AG10803 (cell line): ENCODE measurements at regions not wholly inside any gene's neighbourhood (a gene's known extent, or its start where the extent isn't known, plus 50 kb on each side); places are given as distances from the start of the nearest gene placed in this dataset.
A peak's percentile ranks its signal among the peaks of the same experiment; 100 is the strongest.
"Not testable (repeated sequence)": the region's sequence is repeated elsewhere in the genome, so short reads cannot be mapped to it uniquely, and the experiment has no call there.

Experiments
- DNase-seq: peaks from one replicate; pipeline ENCODE4 v3.0.0; 2010; ENCODE audit warnings: low read depth
- H3K4me3 ChIP-seq: 2 replicates; pipeline ENCODE4 v1.5.1; 2011; ENCODE audit warnings: mild to moderate bottlenecking, low read length, control low read depth
- TF ChIP-seq, protein P1 (sequence below): conservative IDR thresholded peaks from 2 replicates; pipeline ENCODE4 v1.5.1; 2011; ENCODE audit warnings: mild to moderate bottlenecking, low read length, control low read depth, inconsistent platforms

DNA sequence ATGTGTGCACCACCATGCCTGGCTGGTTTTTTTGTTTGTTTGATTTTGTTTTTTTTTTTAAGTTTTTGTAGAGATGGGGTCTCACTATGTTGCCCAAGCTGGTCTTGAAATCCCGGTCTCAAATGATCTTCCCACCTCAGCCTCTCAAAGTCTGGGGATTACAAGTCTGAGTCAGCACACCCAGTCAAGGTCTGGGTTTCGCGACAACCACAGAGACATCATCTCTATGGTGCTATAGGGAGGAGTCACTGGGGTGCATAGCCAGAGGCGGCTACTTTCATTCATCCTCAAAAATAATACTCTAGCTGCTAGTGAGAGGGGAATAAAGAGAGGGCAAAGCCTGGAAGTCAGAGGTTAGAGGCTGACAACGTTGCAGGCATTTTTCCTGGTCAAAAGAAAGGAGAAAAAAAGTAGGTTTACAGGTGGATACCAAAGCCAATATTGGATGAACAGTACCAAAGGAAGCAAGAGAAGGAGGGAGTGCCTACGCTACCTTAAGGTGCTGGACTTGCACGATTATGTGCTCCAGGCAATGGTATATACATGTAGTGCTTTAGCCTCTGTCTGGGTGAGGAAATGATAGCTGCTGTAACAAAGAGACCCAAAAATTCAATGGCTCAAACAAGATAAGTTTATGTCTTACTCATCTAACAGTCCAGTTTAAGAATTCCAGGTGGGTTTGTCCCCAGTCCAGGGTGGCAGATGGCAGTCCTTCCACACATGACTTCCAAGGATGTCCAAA lies 178.3 kb downstream of the SKIDA1 start:
- DNase-seq, result no peak
- H3K4me3 ChIP-seq, result no peak overlapping the region
- TF ChIP-seq, protein P1, sequence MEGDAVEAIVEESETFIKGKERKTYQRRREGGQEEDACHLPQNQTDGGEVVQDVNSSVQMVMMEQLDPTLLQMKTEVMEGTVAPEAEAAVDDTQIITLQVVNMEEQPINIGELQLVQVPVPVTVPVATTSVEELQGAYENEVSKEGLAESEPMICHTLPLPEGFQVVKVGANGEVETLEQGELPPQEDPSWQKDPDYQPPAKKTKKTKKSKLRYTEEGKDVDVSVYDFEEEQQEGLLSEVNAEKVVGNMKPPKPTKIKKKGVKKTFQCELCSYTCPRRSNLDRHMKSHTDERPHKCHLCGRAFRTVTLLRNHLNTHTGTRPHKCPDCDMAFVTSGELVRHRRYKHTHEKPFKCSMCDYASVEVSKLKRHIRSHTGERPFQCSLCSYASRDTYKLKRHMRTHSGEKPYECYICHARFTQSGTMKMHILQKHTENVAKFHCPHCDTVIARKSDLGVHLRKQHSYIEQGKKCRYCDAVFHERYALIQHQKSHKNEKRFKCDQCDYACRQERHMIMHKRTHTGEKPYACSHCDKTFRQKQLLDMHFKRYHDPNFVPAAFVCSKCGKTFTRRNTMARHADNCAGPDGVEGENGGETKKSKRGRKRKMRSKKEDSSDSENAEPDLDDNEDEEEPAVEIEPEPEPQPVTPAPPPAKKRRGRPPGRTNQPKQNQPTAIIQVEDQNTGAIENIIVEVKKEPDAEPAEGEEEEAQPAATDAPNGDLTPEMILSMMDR, result no peak

DNA sequence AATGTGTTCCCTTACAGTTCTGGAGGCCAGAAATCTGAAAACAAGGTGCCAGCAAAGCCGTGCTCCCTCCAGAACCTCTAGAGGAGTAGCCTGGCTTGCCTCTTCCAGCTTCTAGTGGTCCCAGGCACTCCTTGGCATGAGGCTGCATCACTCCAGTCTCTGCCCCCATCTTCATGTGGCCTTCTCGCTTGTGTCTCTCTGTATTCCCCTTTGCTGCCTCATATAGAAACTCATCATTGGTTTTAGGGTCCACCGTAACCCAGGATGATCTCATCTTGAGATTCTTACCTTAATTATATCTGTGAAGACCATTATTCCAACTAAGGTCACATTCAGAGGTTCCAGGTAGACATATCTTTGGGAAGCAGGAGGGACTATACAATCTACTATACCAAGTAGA lies 182.4 kb downstream of the SKIDA1 start:
- no peak for DNase-seq
- no peak overlapping the region for H3K4me3 ChIP-seq
- TF ChIP-seq, protein P1, result no peak

DNA sequence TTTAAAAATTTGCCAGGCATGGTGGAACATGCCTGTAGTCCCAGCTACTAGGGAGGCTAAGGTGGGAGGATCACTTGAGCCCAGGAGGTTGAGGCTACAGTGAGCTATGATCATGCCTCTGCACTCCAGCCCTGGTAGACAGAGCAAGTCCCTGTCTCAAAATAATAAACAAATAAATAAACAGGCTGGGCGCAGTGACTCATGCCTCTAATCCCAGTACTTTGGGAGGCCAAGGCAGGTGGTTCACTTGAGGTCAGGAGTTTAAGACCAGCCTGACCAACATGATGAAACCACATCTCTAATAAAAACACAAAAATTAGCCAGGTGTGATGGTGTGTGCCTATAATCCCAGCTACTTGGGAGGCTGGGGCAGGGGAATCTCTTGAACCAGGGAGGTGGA lies 183.0 kb downstream of the SKIDA1 start:
- DNase-seq, result not testable (repeated sequence)

DNA sequence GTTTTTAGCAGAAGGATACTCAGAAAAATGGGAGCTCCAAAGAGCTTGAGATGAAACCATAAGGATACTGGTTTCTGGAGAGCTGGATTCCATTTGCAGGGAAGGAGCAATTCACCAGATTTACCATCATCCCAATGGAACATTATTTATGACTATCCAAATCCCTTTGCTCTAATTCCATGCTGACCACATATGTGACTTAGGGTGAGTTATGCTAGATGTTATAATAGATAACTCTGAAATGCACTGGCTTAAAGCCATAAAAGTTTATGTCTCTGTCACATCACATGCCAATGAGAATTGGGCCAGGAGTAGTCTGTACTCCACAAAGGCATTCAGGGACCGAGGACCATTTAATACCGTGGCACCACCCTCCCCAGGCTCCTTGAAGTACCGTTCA lies 185.2 kb downstream of the SKIDA1 start:
- TF ChIP-seq, protein P1, result no peak
- peak; percentile 49 for DNase-seq
- no peak overlapping the region for H3K4me3 ChIP-seq

More for the DNA sequence above, 183.0 kb downstream of the SKIDA1 start:
- H3K4me3 ChIP-seq, result not testable (repeated sequence)

DNA sequence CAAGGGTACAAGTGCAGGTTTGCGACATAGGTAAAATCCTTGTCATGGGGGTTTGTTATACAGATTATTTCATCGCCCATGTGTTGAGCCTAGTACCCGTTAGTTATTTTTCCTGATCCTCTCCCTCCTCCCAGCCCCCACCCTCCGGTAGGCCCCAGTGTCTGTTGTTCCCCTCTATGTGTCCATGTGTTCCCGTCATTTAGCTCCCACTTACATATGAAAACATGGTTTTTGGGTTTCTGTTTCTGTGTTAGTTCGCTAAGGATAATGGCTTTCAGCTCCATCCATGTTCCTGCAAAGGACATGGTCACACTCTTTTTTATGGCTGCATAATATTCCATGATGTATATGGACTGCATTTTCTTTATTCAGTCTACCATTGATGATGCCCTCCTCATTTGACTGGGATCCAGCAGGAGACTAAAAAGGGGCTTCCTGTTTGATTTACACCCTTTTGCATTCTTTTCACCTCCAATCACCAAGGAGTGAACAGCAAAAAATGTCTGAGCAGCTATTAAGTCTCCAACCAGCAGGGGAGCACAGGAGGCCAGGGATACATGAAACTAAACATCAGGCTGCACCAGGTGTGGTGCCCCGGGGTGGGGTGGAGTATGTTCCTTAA lies 188.2 kb downstream of the SKIDA1 start:
- H3K4me3 ChIP-seq, result no peak overlapping the region
- no peak for DNase-seq
- TF ChIP-seq, protein P1, result no peak; the same call in 1 of the 2 replicates

DNA sequence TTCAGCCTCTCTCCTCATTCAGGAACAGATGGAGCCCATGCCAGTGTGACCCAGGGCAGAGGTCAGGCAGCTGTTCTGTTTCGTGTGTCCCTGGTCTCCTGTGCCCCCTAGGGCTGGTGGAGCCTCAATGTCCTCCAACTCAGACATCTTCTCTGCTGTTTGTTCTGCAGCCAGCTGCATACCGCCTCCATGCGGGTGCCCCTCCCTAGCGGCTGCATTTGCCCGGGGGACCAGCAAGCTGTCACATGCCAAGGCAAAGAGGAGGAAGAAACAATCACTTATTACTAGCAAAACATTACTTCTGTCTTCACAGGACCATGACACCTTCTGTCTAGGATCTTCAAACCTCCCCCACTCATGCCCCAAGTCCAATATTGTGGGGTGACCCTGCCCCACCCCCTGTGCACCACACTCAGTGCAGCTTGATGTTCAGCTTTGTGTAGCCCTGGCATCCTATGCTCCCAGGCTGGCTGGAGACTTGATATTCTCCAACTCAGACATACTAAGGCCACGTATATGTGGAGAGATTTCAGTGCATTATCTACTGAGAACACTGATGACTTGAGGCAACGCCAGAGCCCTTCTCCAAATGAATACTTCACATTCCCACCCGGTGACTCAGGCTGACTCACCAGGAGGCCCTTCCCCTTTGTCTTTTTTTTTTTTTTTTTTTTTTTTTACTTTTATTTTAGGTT lies 188.9 kb downstream of the SKIDA1 start:
- no peak overlapping the region for H3K4me3 ChIP-seq
- TF ChIP-seq, protein P1, result no peak
- peak; percentile 94 for DNase-seq

DNA sequence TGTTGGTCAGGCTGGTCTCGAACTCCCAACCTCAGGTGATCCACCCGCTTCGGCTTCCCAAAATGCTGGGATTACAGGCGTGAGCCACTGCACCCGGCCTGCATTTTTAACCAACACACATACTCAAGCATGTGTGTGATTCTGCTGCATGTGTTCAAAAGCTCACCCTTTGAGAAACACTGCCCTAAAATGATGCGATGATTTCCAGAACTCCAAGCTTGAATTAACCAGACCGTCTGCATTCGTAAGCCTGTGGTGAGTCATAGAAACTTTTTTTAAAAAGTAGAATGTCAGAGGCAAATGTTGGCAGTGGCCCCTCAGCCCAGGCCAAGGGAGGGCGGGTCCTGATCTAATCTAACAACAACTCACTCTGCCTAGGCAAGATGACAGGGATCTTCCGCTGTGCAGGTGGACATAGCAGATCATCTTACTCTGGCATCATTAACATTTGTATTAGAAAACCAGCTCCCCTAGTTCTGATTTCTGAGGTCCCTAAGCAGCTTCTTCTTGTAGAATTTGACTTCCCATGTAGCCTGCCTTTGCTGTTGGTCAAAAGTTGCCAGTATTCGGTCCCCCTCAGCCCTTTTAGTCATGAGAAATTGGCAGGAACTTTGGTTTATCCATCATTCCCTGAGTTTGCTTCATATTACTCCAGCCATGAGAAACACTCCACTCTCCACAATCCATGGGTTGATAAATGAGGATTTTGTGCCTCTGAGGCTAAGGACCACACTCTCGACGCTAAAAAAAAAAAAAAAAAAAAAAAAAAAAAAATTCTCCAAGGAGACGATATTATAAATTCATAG lies 190.4 kb downstream of the SKIDA1 start:
- no peak overlapping the region for H3K4me3 ChIP-seq
- TF ChIP-seq, protein P1, result no peak

More for the DNA sequence above, 190.4 kb downstream of the SKIDA1 start:
- peak; percentile 94 for DNase-seq
